ENCODE measurements at regions not wholly inside any gene's neighbourhood (a gene's known extent, or its start where the extent isn't known, plus 50 kb on each side); places are given as distances from the start of the nearest gene placed in this dataset.

- H3K4me1 ChIP-seq (ENCODE audit: control insufficient read depth, insufficient read depth, low read length), result no peaks in the 10 kb centered on the region
- H3K4me1 Mint-ChIP-seq, result peaks cover 5% of the 10 kb centered on the region
- peaks cover 12% of the 10 kb centered on the region for H3K27me3 Mint-ChIP-seq (ENCODE audit: insufficient read depth)
- 92 to 100% methylated on average over 2 to 18 of the region's 18 CpGs for WGBS, 2 experiments (ENCODE audit: insufficient coverage in 1 of 2, insufficient read length in 1 of 2)
- H3K36me3 Mint-ChIP-seq (ENCODE audit: low read depth), result no peaks in the 10 kb centered on the region
- H3K9ac ChIP-seq (ENCODE audit: extremely low read depth, low read length, poor library complexity, severe bottlenecking), result no peak overlapping the region
- H3K9me3 ChIP-seq (ENCODE audit: control insufficient read depth, low read length), result no peaks in the 10 kb centered on the region
- TF ChIP-seq CTCF (conservative IDR thresholded peaks at IDR 0.05), result no peak
- peaks cover 9% of the 10 kb centered on the region for H3K9me3 Mint-ChIP-seq
- no peaks in the 10 kb centered on the region for H3K27me3 ChIP-seq (ENCODE audit: control insufficient read depth, insufficient read depth, low read length, poor library complexity, severe bottlenecking)
- no peak for DNase-seq
- H3K27ac ChIP-seq (ENCODE audit: low read depth, low read length), result no peak overlapping the region
- H3K27ac Mint-ChIP-seq, result no peak overlapping the region
- no peak overlapping the region for H3K4me3 Mint-ChIP-seq
- no peak overlapping the region for H3K4me3 ChIP-seq (ENCODE audit: low read length)
- no peaks in the 10 kb centered on the region for H3K36me3 ChIP-seq (ENCODE audit: control insufficient read depth, insufficient read depth, low read length)
Measured at GRCh38 chr3:152559246-152559645, 275.7 kb upstream of the P2RY1 start.

- Histone ChIP-seq H3K27ac (ENCODE audit: low read depth, low read length) (no peak overlapping the region), H3K9ac (ENCODE audit: extremely low read depth, low read length, poor library complexity, severe bottlenecking) (no peak overlapping the region), H3K4me1 (ENCODE audit: control insufficient read depth, insufficient read depth, low read length) (no peaks in the 10 kb centered on the region), H3K36me3 (ENCODE audit: control insufficient read depth, insufficient read depth, low read length) (no peaks in the 10 kb centered on the region), H3K4me3 (ENCODE audit: low read length) (no peak overlapping the region), H3K9me3 (ENCODE audit: control insufficient read depth, low read length) (no peaks in the 10 kb centered on the region), H3K27me3 (ENCODE audit: control insufficient read depth, insufficient read depth, low read length, poor library complexity, severe bottlenecking) (no peaks in the 10 kb centered on the region)
- no peak for TF ChIP-seq CTCF (conservative IDR thresholded peaks at IDR 0.05)
- no peak for DNase-seq
- Mint-ChIP-seq H3K4me1 (peaks cover 6% of the 10 kb centered on the region), H3K9me3 (peaks cover 4% of the 10 kb centered on the region), H3K27me3 (ENCODE audit: insufficient read depth) (peaks cover 12% of the 10 kb centered on the region), H3K36me3 (ENCODE audit: low read depth) (no peaks in the 10 kb centered on the region), H3K4me3 (no peak overlapping the region), H3K27ac (no peak overlapping the region)
- 100% methylated on average over 1 of the region's 1 CpG; no CpG with 5 or more reads in 1 of the 2 experiments for WGBS, 2 experiments (ENCODE audit: insufficient coverage in 1 of 2, insufficient read length in 1 of 2)
Measured at GRCh38 chr3:152564459-152564858, 270.5 kb upstream of the P2RY1 start.

- no peaks in the 10 kb centered on the region for H3K9me3 ChIP-seq (ENCODE audit: control insufficient read depth, low read length)
- H3K27me3 Mint-ChIP-seq (ENCODE audit: insufficient read depth), result no peaks in the 10 kb centered on the region
- DNase-seq, result peak; percentile 69
- no peak overlapping the region for H3K27ac ChIP-seq (ENCODE audit: low read depth, low read length)
- no peak overlapping the region for H3K4me3 ChIP-seq (ENCODE audit: low read length)
- TF ChIP-seq CTCF (conservative IDR thresholded peaks at IDR 0.05), result peak; percentile 74
- no peak overlapping the region for H3K4me3 Mint-ChIP-seq
- H3K4me1 ChIP-seq (ENCODE audit: control insufficient read depth, insufficient read depth, low read length), result peaks cover 2% of the 10 kb centered on the region
- WGBS, 2 experiments (ENCODE audit: insufficient coverage in 1 of 2, insufficient read length in 1 of 2), result 0 to 27% methylated on average over 1 to 3 of the region's 4 CpGs
- no peaks in the 10 kb centered on the region for H3K36me3 ChIP-seq (ENCODE audit: control insufficient read depth, insufficient read depth, low read length)
- no peaks in the 10 kb centered on the region for H3K36me3 Mint-ChIP-seq (ENCODE audit: low read depth)
- no peaks in the 10 kb centered on the region for H3K27me3 ChIP-seq (ENCODE audit: control insufficient read depth, insufficient read depth, low read length, poor library complexity, severe bottlenecking)
- no peak overlapping the region for H3K27ac Mint-ChIP-seq
- no peaks in the 10 kb centered on the region for H3K9me3 Mint-ChIP-seq
- H3K9ac ChIP-seq (ENCODE audit: extremely low read depth, low read length, poor library complexity, severe bottlenecking), result no peak overlapping the region
- H3K4me1 Mint-ChIP-seq, result peaks cover 9% of the 10 kb centered on the region
Measured at GRCh38 chr3:152574461-152575079, 260.4 kb upstream of the P2RY1 start.

All from endodermal cell (in vitro differentiated cells).